HepG2 (cell line): ENCODE measurements at regions not wholly inside any gene's neighbourhood (a gene's known extent, or its start where the extent isn't known, plus 50 kb on each side); places are given as distances from the start of the nearest gene placed in this dataset.

Source experiments
- ATAC-seq: fragments of 200-7000 bp; cut with Tn5 transposase; 3 replicates; pipeline ENCODE4 v1.9.1; 2020; ENCODE audit warnings: mild to moderate bottlenecking, moderate library complexity
- BruUV-seq: library from RNA; stranded (reverse); fragments of 400-500 nt; replicated peaks from 2 replicates; lab custom pipeline; 2021; lab: Mats Ljungman, UMichigan
- CTCF ChIA-PET: fragments of 300-600 bp; formaldehyde crosslinking; extraction: SDS; loops from one replicate; lab custom pipeline; 2021; ENCODE audit warnings: low total read pairs, inconsistent platforms, low intra/inter-chr PET ratio; lab: Yijun Ruan, JAX
- POLR2A ChIA-PET: fragments of 350-600 bp; sonication (Branson Sonifier 250); formaldehyde crosslinking; loops from one replicate; lab custom pipeline; 2020; ENCODE audit warnings: antibody characterized with exemption, inconsistent platforms; lab: Yijun Ruan, JAX
- DNase-seq: peaks from one replicate; pipeline ENCODE4 v3.0.0-alpha.2; 2015; ENCODE audit warnings: low spot score
- FAIRE-seq: peaks from 3 replicates; lab custom pipeline; 2011; peaks lifted over from hg19 to GRCh38; lab: Jason Lieb, UNC
- H2AFZ ChIP-seq: one replicate; pipeline ENCODE4 v1.6.1; 2011; ENCODE audit warnings: low read length, inconsistent platforms
- H3K27ac ChIP-seq: fragments of 300-600 bp; 3 replicates; pipeline ENCODE4 v1.8.0; 2011; ENCODE audit warnings: mixed run types, mild to moderate bottlenecking, mixed read lengths, low read length, inconsistent platforms; ENCODE audit not compliant: insufficient read depth; ENCODE audit errors: extremely low read length
- H3K27me3 ChIP-seq, 2 experiments: fragments of 200-600 bp in 1 of 2; 2 replicates in 1 of 2; 3 replicates in 1 of 2; pipeline versions ENCODE4 v1.6.0 to v1.8.0; 2011; ENCODE audit warnings: low read length in 2 of 2, mild to moderate bottlenecking in 2 of 2, moderate library complexity in 2 of 2, inconsistent platforms in 1 of 2; ENCODE audit not compliant: insufficient read depth in 2 of 2, control insufficient read depth in 1 of 2
- H3K36me3 ChIP-seq, 2 experiments: fragments of 200-600 bp in 1 of 2; replicated peaks in 1 of 2; 2 replicates in 1 of 2; 3 replicates in 1 of 2; pipeline versions ENCODE4 v1.5.1 to v1.8.0; 2011; ENCODE audit warnings: low read length in 2 of 2, inconsistent platforms in 1 of 2; ENCODE audit not compliant: insufficient read depth in 2 of 2, control insufficient read depth in 1 of 2
- H3K4me1 ChIP-seq: 2 replicates; pipeline ENCODE4 v1.5.1; 2012; ENCODE audit warnings: low read length, inconsistent platforms; ENCODE audit not compliant: insufficient read depth
- H3K4me2 ChIP-seq: 2 replicates; pipeline ENCODE4 v1.6.0; 2011; ENCODE audit warnings: low read depth, low read length, inconsistent platforms
- H3K4me3 ChIP-seq, 3 experiments: fragments of 200-600 bp in 1 of 3; sonication (generic), shearing (Covaris generic) in 1 of 3; replicated peaks in 1 of 3; 2 replicates each; pipeline ENCODE4 v1.5.1; 2011 to 2016; ENCODE audit warnings: low read length in 3 of 3, inconsistent platforms in 2 of 3, low read depth in 2 of 3, mild to moderate bottlenecking in 2 of 3, control low read depth in 1 of 3, mixed read lengths in 1 of 3; ENCODE audit not compliant: insufficient read depth in 1 of 3
- H3K79me2 ChIP-seq: one replicate; pipeline ENCODE4 v1.6.1; 2011; ENCODE audit warnings: low read length, inconsistent platforms; ENCODE audit not compliant: insufficient read depth
- H3K9ac ChIP-seq: 2 replicates; pipeline ENCODE4 v1.6.0; 2011; ENCODE audit warnings: mild to moderate bottlenecking, low read depth, low read length, inconsistent platforms; ENCODE audit not compliant: insufficient read depth
- H3K9me3 ChIP-seq: 2 replicates; pipeline ENCODE4 v1.5.1; 2012; ENCODE audit warnings: mild to moderate bottlenecking, low read length
- H4K20me1 ChIP-seq: 2 replicates; pipeline ENCODE4 v1.6.0; 2011; ENCODE audit warnings: inconsistent platforms, mild to moderate bottlenecking, low read length, moderate library complexity; ENCODE audit not compliant: insufficient read depth
- ATF6 ChIP-seq: sonication (generic); formaldehyde crosslinking; conservative IDR thresholded peaks from 2 replicates; pipeline ENCODE4 v1.4.0; 2020; ENCODE audit warnings: missing genetic modification reagents
- CAMTA2 ChIP-seq: sonication (generic); formaldehyde crosslinking; IDR thresholded peaks from 2 replicates; pipeline ENCODE4 v1.4.0; 2020; ENCODE audit warnings: mild to moderate bottlenecking, missing genetic modification reagents, borderline replicate concordance
- DRAP1 ChIP-seq: IDR thresholded peaks from 2 replicates; pipeline ENCODE4 v1.6.1; 2016; ENCODE audit warnings: missing genetic modification reagents, missing compliant biosample characterization
- EEA1 ChIP-seq: sonication (generic); formaldehyde crosslinking; IDR thresholded peaks from 2 replicates; pipeline ENCODE4 v1.5.1; 2020; ENCODE audit warnings: mild to moderate bottlenecking, missing genetic modification reagents, borderline replicate concordance
- IRF2 ChIP-seq: IDR thresholded peaks from 2 replicates; pipeline ENCODE4 v1.6.1; 2018; ENCODE audit warnings: missing genetic modification reagents, missing compliant biosample characterization
- RAD21 ChIP-seq: fragments of 450-650 bp; formaldehyde crosslinking; IDR thresholded peaks from 2 replicates; pipeline ENCODE4 v1.5.0; 2020; ENCODE audit warnings: mild to moderate bottlenecking
- ZFP91 ChIP-seq: sonication (generic); formaldehyde crosslinking; IDR thresholded peaks from 2 replicates; pipeline ENCODE4 v1.9.0; 2022; ENCODE audit warnings: missing genetic modification reagents, mild to moderate bottlenecking, borderline replicate concordance
- ZNF142 ChIP-seq: sonication (generic); formaldehyde crosslinking; IDR thresholded peaks from 2 replicates; pipeline ENCODE4 v1.4.0; 2020; ENCODE audit warnings: missing genetic modification reagents
- ZNF740 ChIP-seq: sonication (generic); formaldehyde crosslinking; IDR thresholded peaks from 2 replicates; pipeline ENCODE4 v1.4.0; 2020; ENCODE audit warnings: missing genetic modification reagents
- WGBS: methylation state at CpG from one replicate; pipeline ENCODE4 v1.1.6; 2017; ENCODE audit warnings: low lambda C conversion rate; 5-methylcytosine and 5-hydroxymethylcytosine counted together
- in situ Hi-C: cut with HindIII; loops from 2 replicates; pipeline ENCODE4 v1.10.0; 2017; ENCODE audit warnings: low pct_unique_long_range_greater_than_20kb; ENCODE audit not compliant: extremely low pct_ligation_motif_present
- intact Hi-C: fragments of 100-400 bp; cut with micrococcal nuclease; formaldehyde crosslinking; loops from one replicate; pipeline ENCODE4 v1.10.0; 2022; ENCODE audit not compliant: unreplicated experiment
- TF ChIP-seq, protein P1 (sequence below): sonication (generic); formaldehyde crosslinking; IDR thresholded peaks from 2 replicates; pipeline ENCODE4 v1.5.0; 2020; ENCODE audit warnings: missing genetic modification reagents

DNA sequence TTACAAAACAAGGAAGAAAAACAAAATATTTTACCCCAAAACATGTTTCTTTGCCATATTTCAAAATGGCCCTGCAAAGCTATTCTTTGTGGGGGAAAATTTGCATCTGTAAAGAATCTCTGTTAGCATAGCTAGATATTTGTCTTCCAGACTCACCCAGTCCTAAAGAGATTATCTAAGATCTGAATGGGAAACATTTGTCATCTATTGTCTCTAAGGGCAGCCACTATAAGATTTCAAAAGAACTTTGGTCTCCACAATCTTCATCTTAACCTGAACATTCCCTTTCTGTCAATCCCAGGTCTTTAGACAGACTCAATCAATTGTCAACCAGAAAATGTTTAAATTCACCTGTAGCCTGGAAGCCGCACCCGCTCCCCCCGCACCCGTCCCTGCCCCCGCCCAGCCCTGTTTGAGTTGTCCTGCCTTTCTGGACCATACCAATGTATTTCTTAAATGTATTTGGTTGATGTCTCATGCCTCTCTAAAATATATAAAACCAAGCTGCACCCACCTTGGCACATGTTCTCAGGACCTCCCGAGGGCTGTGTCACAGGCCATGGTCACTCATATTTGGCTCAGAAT is 330.6 kb downstream of the RAB3C start:
- Histone ChIP-seq H3K27me3 (no peaks in the 10 kb centered on the region; a peak in 1 of 5 replicates), H3K4me3 (no peak overlapping the region), H3K9me3 (no peaks in the 10 kb centered on the region), H3K36me3 (no peaks in the 10 kb centered on the region), H4K20me1 (no peaks in the 10 kb centered on the region), H3K9ac (no peak overlapping the region), H3K27ac (no peak overlapping the region), H3K4me2 (no peak overlapping the region), H3K79me2 (no peaks in the 10 kb centered on the region), H2AFZ (no peak overlapping the region), H3K4me1 (no peaks in the 10 kb centered on the region)
- CTCF ChIA-PET: no interaction called here
- FAIRE-seq: no peak
- in situ Hi-C loops (no loop called here), intact Hi-C loops (no loop called here)
- ATAC-seq: no peak
- POLR2A ChIA-PET: no interaction called here
- WGBS: 14% methylated on average over 6 of the region's 6 CpGs
- BruUV-seq: no TSS peak
- DNase-seq: no peak
- TF ChIP-seq EEA1 (CRISPR knock-in tag): no peak
- TF ChIP-seq ZNF142: no peak
- TF ChIP-seq IRF2 (CRISPR knock-in tag): no peak
- no peak for TF ChIP-seq ZNF740 (CRISPR knock-in tag)
- TF ChIP-seq ZFP91 (CRISPR knock-in tag): no peak
- TF ChIP-seq RAD21: no peak
- no peak for TF ChIP-seq DRAP1
- no peak for TF ChIP-seq ATF6 (CRISPR knock-in tag)
- TF ChIP-seq, protein P1, sequence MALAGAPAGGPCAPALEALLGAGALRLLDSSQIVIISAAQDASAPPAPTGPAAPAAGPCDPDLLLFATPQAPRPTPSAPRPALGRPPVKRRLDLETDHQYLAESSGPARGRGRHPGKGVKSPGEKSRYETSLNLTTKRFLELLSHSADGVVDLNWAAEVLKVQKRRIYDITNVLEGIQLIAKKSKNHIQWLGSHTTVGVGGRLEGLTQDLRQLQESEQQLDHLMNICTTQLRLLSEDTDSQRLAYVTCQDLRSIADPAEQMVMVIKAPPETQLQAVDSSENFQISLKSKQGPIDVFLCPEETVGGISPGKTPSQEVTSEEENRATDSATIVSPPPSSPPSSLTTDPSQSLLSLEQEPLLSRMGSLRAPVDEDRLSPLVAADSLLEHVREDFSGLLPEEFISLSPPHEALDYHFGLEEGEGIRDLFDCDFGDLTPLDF: no peak
- no peak for TF ChIP-seq CAMTA2
